HG03139 (cell line): ENCODE measurements at regions not wholly inside any gene's neighbourhood (a gene's known extent, or its start where the extent isn't known, plus 50 kb on each side); places are given as distances from the start of the nearest gene placed in this dataset.
"Not testable (repeated sequence)": the region's sequence is repeated elsewhere in the genome, so short reads cannot be mapped to it uniquely, and the experiment has no call there.

Source experiments
- ATAC-seq: cut with Tn5 transposase; IDR thresholded peaks from one replicate; pipeline ENCODE4 v1.9.1; 2021; ENCODE audit not compliant: unreplicated experiment

- ATAC-seq, result no peak
These were observed 442.3 kb upstream of the CHRM3 start for GRCh38 chr1:238944028-238944427.

GRCh38 chr1:238927899-238928298 lies 458.5 kb upstream of the CHRM3 start:
- no peak for ATAC-seq

GRCh38 chr1:238916828-238917227 lies 469.5 kb upstream of the CHRM3 start:
- no peak for ATAC-seq

GRCh38 chr1:238914346-238914745 lies 472.0 kb upstream of the CHRM3 start:
- no peak for ATAC-seq

- no peak for ATAC-seq
These were observed 473.2 kb upstream of the CHRM3 start for GRCh38 chr1:238913210-238913609.

GRCh38 chr1:238912148-238912547 lies 474.2 kb upstream of the CHRM3 start:
- no peak for ATAC-seq

DNA sequence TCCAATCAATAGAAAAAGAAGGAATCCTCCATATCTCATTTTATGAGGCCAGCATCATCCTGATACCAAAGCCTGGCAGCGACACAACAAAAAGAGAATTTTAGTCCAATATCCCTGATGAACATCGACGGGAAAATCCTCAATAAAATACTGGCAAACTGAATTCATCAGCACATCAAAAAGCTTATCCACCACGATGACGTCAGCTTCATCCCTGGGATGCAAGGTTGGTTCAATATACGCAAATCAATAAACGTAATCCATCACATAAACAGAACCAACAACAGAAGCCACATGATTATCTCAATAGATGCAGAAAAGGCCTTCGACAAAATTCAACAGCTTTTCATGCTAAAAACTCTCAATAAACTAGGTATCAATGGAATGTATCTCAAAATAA lies 483.6 kb upstream of the CHRM3 start:
- ATAC-seq, result not testable (repeated sequence)

DNA sequence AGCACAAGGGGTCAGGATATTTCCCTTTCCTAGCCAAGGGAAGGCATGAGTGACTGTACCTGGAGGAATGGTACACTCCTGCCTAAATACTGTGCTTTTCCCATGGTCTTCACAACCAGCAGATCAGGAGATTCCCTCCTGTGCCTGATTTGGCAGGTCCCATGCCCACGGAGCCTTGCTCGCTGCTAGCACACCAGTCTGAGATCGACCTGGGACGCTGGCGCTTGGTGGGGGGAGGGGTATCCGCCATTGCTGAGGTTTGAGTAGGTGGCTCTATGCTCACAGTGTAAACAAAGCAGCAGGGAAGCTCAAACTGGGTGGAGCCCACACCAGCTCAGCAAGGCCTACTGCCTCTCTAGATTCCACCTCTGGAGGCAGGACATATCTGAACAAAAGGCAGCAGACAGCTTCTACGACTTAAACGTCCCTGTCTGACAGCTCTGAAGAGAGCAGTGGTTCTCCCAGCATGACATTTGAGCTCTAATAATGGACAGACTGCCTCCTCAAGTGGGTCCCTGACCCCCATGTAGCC lies 486.0 kb upstream of the CHRM3 start:
- no peak for ATAC-seq

DNA sequence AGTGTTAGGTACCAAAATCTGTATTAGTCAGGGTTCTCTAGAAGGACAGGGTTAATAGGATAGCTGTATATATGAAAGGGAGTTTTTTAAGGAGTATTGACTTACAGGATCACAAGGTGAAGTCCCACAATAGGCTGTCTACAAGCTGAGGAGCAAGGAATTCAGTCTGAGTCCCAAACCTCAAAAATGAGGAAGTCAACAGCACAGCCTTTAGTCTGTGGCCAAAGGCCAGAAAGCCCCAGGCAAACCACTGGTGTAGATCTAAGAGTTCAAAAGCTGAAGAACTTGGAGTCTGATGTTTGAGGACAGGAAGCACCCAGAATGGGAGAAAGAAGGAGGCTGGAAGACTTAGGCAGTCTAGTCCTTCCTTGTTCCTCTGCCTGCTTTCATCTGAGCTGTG lies 487.5 kb upstream of the CHRM3 start:
- ATAC-seq, result no peak

- ATAC-seq, result no peak
These were observed 490.5 kb upstream of the CHRM3 start for GRCh38 chr1:238895911-238896310.

GRCh38 chr1:238892612-238893011 lies 493.8 kb upstream of the CHRM3 start:
- no peak for ATAC-seq

- no peak for ATAC-seq
These were observed 524.9 kb upstream of the CHRM3 start for GRCh38 chr1:238861342-238862066.

DNA sequence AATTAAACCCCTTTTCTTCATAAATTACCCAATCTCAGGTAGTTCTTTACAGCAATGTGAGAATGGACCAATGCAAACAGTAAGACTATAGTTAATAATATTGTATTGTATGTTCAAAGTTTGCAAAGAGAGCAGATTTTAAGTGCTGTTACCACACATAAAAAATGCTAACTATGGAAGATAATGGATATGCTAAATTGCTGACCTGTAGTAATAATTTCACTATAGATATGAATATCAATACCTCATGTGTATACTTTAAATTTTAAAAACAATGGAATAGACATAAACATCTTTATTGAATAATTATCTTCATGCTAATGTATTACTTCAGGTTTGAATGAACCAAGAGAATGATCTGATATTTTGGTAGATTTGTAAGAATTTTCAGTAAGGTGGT lies 552.4 kb upstream of the CHRM3 start:
- no peak for ATAC-seq

GRCh38 chr1:238832106-238832505 lies 554.3 kb upstream of the CHRM3 start:
- no peak for ATAC-seq

DNA sequence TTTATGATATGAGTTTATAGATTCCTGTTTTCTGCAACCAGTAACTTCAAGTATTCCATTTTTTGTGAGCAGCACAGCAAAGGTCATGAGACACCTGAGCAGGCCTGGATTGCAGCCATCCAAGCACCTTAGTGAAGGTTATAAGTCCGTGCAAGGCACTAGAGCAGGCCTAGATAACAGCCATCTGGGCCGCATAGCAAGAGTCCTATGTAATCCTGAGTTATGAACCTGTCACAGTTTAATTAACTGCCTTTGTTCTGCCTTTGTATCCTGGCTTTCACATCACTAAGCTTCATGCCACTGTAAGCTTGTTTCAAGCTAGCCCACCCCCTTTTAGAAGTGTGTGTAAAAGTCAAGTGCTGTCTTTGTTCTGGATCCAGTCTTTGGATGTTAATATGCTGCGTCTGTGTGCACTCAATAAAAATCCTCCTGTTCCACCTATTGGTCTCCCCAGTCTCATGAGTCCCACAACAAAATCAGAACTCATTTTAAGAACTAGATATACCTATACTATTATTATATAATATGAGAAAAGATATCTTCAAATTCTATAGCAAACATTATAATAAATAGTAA lies 556.2 kb upstream of the CHRM3 start:
- no peak for ATAC-seq

DNA sequence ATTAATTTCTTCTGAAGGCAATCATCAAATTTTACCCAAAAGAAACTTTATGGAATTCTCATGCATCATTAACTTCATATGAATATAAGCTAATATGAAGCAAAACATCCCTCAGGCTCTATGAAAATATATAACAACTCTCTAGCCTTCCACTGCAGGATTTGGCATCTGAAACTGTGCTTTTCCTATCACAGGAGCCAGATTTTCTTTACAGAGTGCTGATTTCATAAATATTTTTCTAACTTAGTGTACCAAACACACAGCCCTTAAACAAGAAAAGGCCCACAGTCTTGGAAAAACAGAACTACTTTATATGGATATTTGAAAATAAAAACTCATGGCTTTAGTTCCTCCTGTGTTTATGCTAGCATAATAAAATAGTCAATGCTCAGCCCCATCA lies 559.5 kb upstream of the CHRM3 start:
- ATAC-seq, result no peak

- ATAC-seq, result no peak
These were observed 563.0 kb upstream of the CHRM3 start for GRCh38 chr1:238823416-238823815.

DNA sequence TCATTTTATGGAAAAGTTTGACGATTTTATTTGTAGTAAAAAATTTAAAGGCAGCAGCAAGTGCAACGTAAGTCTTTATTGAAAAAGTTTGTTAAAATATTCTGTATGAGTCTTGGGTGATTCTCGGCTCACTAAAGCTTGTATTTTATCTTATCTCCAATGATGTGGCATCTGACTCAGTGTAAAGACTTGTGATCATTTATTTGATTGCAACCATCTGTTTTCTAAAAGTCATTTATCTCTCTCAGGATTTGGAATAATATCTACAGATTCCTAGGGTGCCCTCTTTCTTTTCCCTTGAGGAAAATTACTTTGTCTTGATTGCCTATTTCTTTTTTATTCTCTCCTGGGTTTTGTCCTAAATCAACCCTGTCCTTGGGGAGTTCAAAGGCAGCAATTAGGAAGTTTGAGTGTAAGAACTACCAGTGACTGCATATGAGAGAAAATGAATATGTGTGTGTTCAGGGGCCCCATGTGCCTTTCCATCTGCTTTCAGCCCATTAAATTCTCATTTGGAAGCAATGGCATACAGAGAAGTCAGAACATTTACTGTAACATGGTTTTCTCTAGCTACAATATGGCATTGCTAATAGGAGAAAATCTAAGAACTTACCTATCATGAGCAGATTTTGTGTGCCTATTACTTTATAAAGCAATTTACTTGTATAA lies 575.0 kb upstream of the CHRM3 start:
- no peak for ATAC-seq

DNA sequence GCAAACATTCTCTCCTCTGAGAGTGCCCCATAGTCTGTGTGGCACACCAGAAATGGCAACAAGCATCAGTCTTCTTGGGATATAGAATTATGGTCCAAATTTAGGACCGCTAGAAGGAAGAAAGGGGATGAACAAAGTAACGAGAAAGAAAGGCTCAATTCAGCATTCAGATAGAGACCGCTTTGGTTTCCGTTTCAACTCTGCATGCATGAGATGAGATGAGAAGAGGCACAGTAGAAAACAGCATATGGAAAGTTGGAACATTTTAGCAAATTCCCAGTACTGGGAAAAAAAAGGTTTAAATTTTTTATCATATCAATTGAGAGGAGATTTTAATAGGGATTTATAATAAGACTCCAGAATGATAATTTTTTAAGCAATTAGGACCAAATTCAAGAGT lies 595.5 kb upstream of the CHRM3 start:
- ATAC-seq, result no peak

GRCh38 chr1:238789916-238790667 lies 596.3 kb upstream of the CHRM3 start:
- no peak for ATAC-seq

DNA sequence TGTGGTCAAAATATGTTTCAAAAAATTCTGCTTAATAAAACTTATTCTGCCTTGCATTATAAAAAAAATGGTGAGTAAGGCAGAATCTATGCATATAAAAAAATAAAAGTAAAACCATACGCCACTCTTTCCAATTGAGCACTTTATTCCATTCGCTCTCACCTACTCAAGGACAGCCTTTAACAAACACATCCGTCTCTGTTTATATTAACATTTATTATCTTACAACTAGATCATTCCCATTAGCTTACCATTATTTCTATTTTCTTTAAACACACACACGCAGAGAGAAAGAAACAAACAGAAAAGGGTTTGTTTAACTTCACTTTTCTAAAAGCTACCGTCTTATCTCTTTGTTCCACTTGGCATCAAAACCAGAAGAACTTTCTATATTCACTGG lies 598.9 kb upstream of the CHRM3 start:
- ATAC-seq, result no peak
